ENCODE measurements at regions not wholly inside any gene's neighbourhood (a gene's known extent, or its start where the extent isn't known, plus 50 kb on each side); places are given as distances from the start of the nearest gene placed in this dataset.

DNA sequence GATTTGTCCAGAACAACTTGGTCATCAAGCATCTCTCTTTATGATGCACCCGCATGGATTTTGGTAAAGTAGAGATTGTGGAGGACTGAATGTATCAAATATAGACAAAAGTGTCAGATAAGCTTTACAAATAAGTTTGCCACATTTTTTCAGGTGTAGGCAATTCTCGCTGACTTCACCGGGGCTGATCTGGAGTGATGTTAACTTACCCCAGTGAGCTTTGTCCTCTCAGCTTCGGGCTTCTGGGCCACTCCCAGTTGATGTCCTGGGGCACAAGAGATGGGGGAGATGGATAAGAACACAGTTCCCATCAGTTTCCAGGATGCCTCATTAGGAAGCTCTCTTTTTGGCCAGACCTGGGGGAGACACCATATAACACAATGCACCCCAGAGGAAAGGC lies 117.7 kb downstream of the ETS2 start:
- TF ChIP-seq, protein P1, sequence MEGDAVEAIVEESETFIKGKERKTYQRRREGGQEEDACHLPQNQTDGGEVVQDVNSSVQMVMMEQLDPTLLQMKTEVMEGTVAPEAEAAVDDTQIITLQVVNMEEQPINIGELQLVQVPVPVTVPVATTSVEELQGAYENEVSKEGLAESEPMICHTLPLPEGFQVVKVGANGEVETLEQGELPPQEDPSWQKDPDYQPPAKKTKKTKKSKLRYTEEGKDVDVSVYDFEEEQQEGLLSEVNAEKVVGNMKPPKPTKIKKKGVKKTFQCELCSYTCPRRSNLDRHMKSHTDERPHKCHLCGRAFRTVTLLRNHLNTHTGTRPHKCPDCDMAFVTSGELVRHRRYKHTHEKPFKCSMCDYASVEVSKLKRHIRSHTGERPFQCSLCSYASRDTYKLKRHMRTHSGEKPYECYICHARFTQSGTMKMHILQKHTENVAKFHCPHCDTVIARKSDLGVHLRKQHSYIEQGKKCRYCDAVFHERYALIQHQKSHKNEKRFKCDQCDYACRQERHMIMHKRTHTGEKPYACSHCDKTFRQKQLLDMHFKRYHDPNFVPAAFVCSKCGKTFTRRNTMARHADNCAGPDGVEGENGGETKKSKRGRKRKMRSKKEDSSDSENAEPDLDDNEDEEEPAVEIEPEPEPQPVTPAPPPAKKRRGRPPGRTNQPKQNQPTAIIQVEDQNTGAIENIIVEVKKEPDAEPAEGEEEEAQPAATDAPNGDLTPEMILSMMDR (IDR thresholded peaks at IDR 0.05): no peak
- TF ChIP-seq EP300 (IDR thresholded peaks at IDR 0.05): no peak
